CD8-positive, alpha-beta memory T cell (primary cell): ENCODE measurements at regions not wholly inside any gene's neighbourhood (a gene's known extent, or its start where the extent isn't known, plus 50 kb on each side); places are given as distances from the start of the nearest gene placed in this dataset.

Experiments used
- CTCF ChIA-PET: fragments of 350-600 bp; sonication (Branson Sonifier 250); formaldehyde crosslinking; loops from one replicate; lab custom pipeline; 2021; ENCODE audit warnings: antibody characterized with exemption; lab: Charles Lee
- POLR2A ChIA-PET: fragments of 350-600 bp; sonication (Branson Sonifier 250); formaldehyde crosslinking; loops from one replicate; lab custom pipeline; 2021; ENCODE audit warnings: antibody characterized with exemption; lab: Charles Lee
- DNase-seq, 5 donors: peaks; one replicate each; pipeline versions ENCODE4 v3.0.0 to v3.0.0-alpha.2; 2020 to 2022; ENCODE audit warnings: mixed read lengths in 1 of 5
- H3K27ac ChIP-seq: one replicate; pipeline ENCODE4 v1.7.0; 2013; ENCODE audit warnings: low read depth, mild to moderate bottlenecking, low read length, moderate library complexity
- H3K27me3 ChIP-seq: 2 replicates; pipeline ENCODE4 v1.7.0; 2013; ENCODE audit warnings: low read length, mild to moderate bottlenecking; ENCODE audit not compliant: insufficient read depth, poor library complexity, severe bottlenecking
- H3K36me3 ChIP-seq: 2 replicates; pipeline ENCODE4 v1.7.0; 2013; ENCODE audit warnings: mild to moderate bottlenecking, low read length, moderate library complexity; ENCODE audit not compliant: insufficient read depth
- H3K4me1 ChIP-seq: 2 replicates; pipeline ENCODE4 v1.7.0; 2013; ENCODE audit warnings: mild to moderate bottlenecking, low read length, moderate library complexity; ENCODE audit not compliant: insufficient read depth
- H3K4me3 ChIP-seq: 2 replicates; pipeline ENCODE4 v1.7.0; 2013; ENCODE audit warnings: mild to moderate bottlenecking, low read length
- H3K9me3 ChIP-seq: 2 replicates; pipeline ENCODE4 v1.7.0; 2013; ENCODE audit warnings: mild to moderate bottlenecking, low read length
- H3K27ac Mint-ChIP-seq, 8 donors: one replicate each; pipeline ENCODE4 v1.8.0; 2020 to 2021; ENCODE audit warnings: mixed read lengths in 8 of 8, mild to moderate bottlenecking in 6 of 8, inconsistent platforms in 3 of 8, moderate library complexity in 3 of 8
- H3K27me3 Mint-ChIP-seq, 2 donors: one replicate each; pipeline ENCODE4 v1.8.0; 2020 to 2021; ENCODE audit warnings: mixed read lengths in 2 of 2, mild to moderate bottlenecking in 1 of 2, moderate library complexity in 1 of 2
- H3K36me3 Mint-ChIP-seq, 3 donors: one replicate each; pipeline ENCODE4 v1.8.0; 2020 to 2021; ENCODE audit warnings: mixed read lengths in 3 of 3, inconsistent platforms in 1 of 3, mild to moderate bottlenecking in 1 of 3
- H3K4me1 Mint-ChIP-seq, 3 donors: one replicate each; pipeline ENCODE4 v1.8.0; 2020 to 2021; ENCODE audit warnings: mixed read lengths in 3 of 3, inconsistent platforms in 1 of 3, mild to moderate bottlenecking in 1 of 3
- H3K4me3 Mint-ChIP-seq, 7 donors: one replicate each; pipeline ENCODE4 v1.8.0; 2020 to 2021; ENCODE audit warnings: mixed read lengths in 7 of 7, mild to moderate bottlenecking in 6 of 7, moderate library complexity in 4 of 7, inconsistent platforms in 2 of 7
- H3K9me3 Mint-ChIP-seq, 5 donors: one replicate each; pipeline ENCODE4 v1.8.0; 2020 to 2022; ENCODE audit warnings: mixed read lengths in 5 of 5, mild to moderate bottlenecking in 3 of 5, moderate library complexity in 2 of 5, inconsistent platforms in 1 of 5

DNA sequence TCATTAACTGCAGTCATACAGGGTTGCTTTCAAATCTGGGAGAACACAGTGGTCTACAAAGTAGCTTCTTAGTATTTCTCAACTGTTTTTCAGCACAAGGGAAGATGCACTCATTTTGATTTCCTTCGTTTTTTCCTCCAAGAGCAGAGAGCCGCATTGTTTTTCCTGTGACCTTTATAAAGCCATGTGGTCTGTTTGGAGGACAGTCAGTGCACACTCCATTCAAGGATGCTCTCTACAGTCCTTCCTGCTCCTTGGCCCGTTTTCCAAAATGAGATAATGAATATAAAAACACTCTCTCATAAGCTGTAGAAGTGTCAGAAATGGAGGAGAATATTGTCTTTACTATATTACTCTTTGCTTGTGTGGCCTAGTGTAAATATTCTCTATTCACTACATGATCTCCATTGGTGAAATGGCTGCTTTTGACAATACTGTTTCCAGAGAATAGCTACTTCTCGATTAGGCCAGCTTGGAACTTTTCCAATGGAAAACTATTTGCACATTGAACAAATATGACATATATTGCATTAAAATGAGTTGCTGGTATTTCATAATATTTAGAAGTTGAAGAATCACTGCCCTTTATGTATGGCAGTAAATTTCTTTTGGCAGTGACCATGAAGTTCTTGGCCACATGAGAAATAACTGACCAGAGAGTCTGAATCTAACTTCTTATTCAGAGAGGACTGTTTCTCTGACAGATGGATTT is 393.1 kb upstream of the RGS6 start:
- ChIA-PET POLR2A (no interaction called here), CTCF (interaction anchor here (1.4 kb wide), 1 partner anchor 12 kb away, joined by 3 read pairs; no protein-coding TSS in a partner anchor)
- Histone ChIP-seq H3K27me3 (no peaks in the 10 kb centered on the region), H3K36me3 (no peaks in the 10 kb centered on the region), H3K4me1 (no peaks in the 10 kb centered on the region), H3K27ac (no peak overlapping the region), H3K9me3 (no peaks in the 10 kb centered on the region), H3K4me3 (no peak overlapping the region)
- Mint-ChIP-seq H3K36me3 (peaks cover 0 to 2% (median 2%) of the 10 kb centered on the region in 3 donors), H3K27me3 (no peaks in the 10 kb centered on the region), H3K27ac (peak overlapping the region in 3 of 8 donors; percentile 17 to 45 (median 38)), H3K4me1 (peaks cover 28 to 52% (median 40%) of the 10 kb centered on the region in 3 donors), H3K4me3 (no peak overlapping the region), H3K9me3 (no peaks in the 10 kb centered on the region)
- no peak for DNase-seq

GRCh38 chr14:71539650-71540285 is 392.5 kb upstream of the RGS6 start:
- Histone ChIP-seq H3K9me3 (no peaks in the 10 kb centered on the region), H3K36me3 (no peaks in the 10 kb centered on the region), H3K4me1 (no peaks in the 10 kb centered on the region), H3K27ac (no peak overlapping the region), H3K27me3 (no peaks in the 10 kb centered on the region), H3K4me3 (no peak overlapping the region)
- no peak for DNase-seq
- Mint-ChIP-seq H3K4me1 (peaks cover 28 to 52% (median 40%) of the 10 kb centered on the region in 3 donors), H3K27ac (peak overlapping the region in 3 of 8 donors; percentile 5 to 45 (median 38)), H3K4me3 (no peak overlapping the region), H3K36me3 (peaks cover 0 to 2% (median 0%) of the 10 kb centered on the region in 3 donors), H3K27me3 (no peaks in the 10 kb centered on the region), H3K9me3 (no peaks in the 10 kb centered on the region)
- POLR2A ChIA-PET, result no interaction called here
- CTCF ChIA-PET, result interaction anchor here (1.4 kb wide), 1 partner anchor 11 kb away, joined by 3 read pairs; no protein-coding TSS in a partner anchor

DNA sequence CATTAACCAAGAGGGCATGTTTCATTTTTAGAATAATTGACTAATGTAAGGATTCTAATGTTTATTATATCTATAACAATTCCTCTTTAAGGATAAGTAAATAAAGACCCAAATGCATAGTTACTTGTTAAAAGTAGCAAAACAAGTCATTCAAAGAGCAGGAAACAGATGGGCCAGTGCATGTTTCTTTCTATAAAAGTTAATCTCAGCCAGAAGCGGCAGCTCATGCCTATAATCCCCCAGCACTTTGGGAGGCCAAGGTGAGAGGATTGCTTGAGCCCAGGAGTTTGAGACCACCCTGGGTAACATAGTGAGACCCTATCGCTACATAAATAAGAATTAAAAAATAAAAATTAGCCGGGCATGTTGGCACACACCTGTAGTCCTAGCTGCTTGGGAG is 391.0 kb upstream of the RGS6 start:
- no peak for DNase-seq
- no peaks in the 10 kb centered on the region for H3K4me1 ChIP-seq
- Mint-ChIP-seq H3K27me3 (no peaks in the 10 kb centered on the region), H3K36me3 (no peaks in the 10 kb centered on the region), H3K9me3 (no peaks in the 10 kb centered on the region), H3K27ac (peak overlapping the region in 1 of 8 donors; percentile 52), H3K4me3 (no peak overlapping the region), H3K4me1 (peaks cover 28 to 46% (median 33%) of the 10 kb centered on the region in 3 donors)
- H3K4me3 ChIP-seq, result no peak overlapping the region
- H3K9me3 ChIP-seq, result no peaks in the 10 kb centered on the region
- H3K36me3 ChIP-seq, result no peaks in the 10 kb centered on the region
- POLR2A ChIA-PET, result no interaction called here
- no peaks in the 10 kb centered on the region for H3K27me3 ChIP-seq
- no peak overlapping the region for H3K27ac ChIP-seq
- CTCF ChIA-PET, result no interaction called here

DNA sequence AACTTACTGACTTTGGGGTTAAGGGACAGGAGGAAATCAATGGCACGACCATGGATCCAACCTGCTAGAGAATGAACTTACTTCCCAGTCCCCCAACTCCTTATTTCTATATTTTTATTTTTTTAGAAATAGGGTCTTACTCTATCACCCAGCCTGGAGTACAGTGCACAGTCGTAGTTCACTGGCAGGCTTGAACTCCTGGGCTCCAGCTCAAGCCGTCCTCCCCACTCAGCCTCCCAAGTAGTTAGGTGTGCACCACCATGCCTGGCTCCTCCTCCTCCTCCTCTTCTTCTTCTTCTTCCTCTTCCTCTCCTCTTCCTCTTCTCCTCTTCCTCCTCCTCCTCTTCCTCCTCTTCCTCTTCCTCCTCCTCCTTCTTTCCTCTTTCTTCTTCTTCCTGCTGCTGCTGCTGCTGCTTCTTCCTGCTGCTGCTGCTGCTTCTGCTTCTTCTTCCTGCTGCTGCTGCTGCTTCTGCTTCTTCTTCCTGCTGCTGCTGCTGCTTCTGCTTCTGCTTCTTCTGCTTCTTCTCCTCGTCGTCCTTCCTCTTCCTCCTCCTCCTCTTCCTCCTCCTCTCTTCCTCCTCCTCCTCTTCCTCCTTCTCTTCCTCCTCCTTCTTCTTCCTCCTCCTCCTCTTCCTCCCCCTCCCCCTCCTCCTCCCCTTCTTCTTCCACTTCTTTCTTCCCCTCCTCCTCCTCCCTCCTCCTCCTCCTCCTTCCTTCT is 390.1 kb upstream of the RGS6 start:
- Mint-ChIP-seq H3K9me3 (no peaks in the 10 kb centered on the region), H3K36me3 (peaks cover 0 to 1% (median 0%) of the 10 kb centered on the region in 3 donors), H3K27ac (peak overlapping the region in 7 of 8 donors; percentile 15 to 95 (median 67)), H3K27me3 (no peaks in the 10 kb centered on the region), H3K4me3 (no peak overlapping the region), H3K4me1 (peaks cover 27 to 44% (median 33%) of the 10 kb centered on the region in 3 donors)
- ChIA-PET CTCF (no interaction called here), POLR2A (no interaction called here)
- H3K27ac ChIP-seq, result no peak overlapping the region
- no peaks in the 10 kb centered on the region for H3K27me3 ChIP-seq
- no peak overlapping the region for H3K4me3 ChIP-seq
- H3K4me1 ChIP-seq, result no peaks in the 10 kb centered on the region
- no peak for DNase-seq
- no peaks in the 10 kb centered on the region for H3K36me3 ChIP-seq
- no peaks in the 10 kb centered on the region for H3K9me3 ChIP-seq

DNA sequence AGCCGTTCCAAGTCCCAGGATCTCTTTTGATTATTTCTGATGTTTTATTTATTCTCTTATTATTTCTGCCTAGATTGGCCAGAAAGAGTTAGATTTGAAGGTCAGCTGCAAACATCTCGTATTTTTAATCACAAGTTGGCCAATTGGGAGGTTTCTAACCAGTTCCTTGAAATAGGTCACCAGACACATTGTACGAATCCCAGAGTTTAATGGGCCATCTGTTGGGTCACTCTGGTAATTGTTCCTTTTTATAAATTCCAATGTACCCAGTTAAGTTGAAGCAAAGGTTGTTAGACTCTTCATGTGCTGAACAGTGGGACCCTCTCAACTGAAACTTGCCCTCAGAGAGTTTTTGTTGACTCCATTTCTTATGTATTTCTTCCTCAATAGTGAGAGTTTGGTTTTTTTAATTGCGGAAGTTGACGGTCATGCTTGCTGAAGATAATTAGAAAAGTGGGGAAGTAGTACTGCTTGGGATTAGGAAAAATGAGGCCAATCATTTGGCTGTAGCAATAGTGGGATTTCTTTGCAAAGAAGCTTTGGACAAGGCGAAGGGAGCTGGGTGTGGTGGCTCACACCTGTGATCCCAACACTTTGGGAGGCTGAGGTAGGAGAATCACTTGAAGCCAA is 382.7 kb upstream of the RGS6 start:
- peak overlapping the region in 1 of 8 donors; percentile 59 for H3K27ac Mint-ChIP-seq
- no peak overlapping the region for H3K4me3 Mint-ChIP-seq
- Histone ChIP-seq H3K4me3 (no peak overlapping the region), H3K4me1 (peaks cover 19% of the 10 kb centered on the region), H3K9me3 (no peaks in the 10 kb centered on the region), H3K27me3 (no peaks in the 10 kb centered on the region), H3K27ac (no peak overlapping the region), H3K36me3 (no peaks in the 10 kb centered on the region)
- no peak for DNase-seq
- peaks cover 0 to 3% (median 0%) of the 10 kb centered on the region in 3 donors for H3K36me3 Mint-ChIP-seq
- peaks cover 24 to 39% (median 26%) of the 10 kb centered on the region in 3 donors for H3K4me1 Mint-ChIP-seq
- CTCF ChIA-PET, result interaction anchor here (1.0 kb wide), 1 partner anchor 24 kb away, joined by 3 read pairs; no protein-coding TSS in a partner anchor
- H3K27me3 Mint-ChIP-seq, result no peaks in the 10 kb centered on the region
- no peaks in the 10 kb centered on the region for H3K9me3 Mint-ChIP-seq
- POLR2A ChIA-PET, result no interaction called here

GRCh38 chr14:71550367-71550766 is 381.9 kb upstream of the RGS6 start:
- H3K9me3 Mint-ChIP-seq, result no peaks in the 10 kb centered on the region
- no peak overlapping the region for H3K4me3 Mint-ChIP-seq
- peak overlapping the region in 1 of 8 donors; percentile 33 for H3K27ac Mint-ChIP-seq
- Histone ChIP-seq H3K27ac (no peak overlapping the region), H3K27me3 (no peaks in the 10 kb centered on the region), H3K4me1 (peaks cover 27% of the 10 kb centered on the region), H3K9me3 (no peaks in the 10 kb centered on the region), H3K4me3 (no peak overlapping the region), H3K36me3 (no peaks in the 10 kb centered on the region)
- peaks cover 33 to 47% (median 34%) of the 10 kb centered on the region in 3 donors for H3K4me1 Mint-ChIP-seq
- CTCF ChIA-PET, result interaction anchor here (1.1 to 1.6 kb wide), 3 partner anchors 11 to 733 kb away, joined by 3 read pairs; no protein-coding TSS in a partner anchor
- no peaks in the 10 kb centered on the region for H3K27me3 Mint-ChIP-seq
- peaks cover 0 to 3% (median 0%) of the 10 kb centered on the region in 3 donors for H3K36me3 Mint-ChIP-seq
- POLR2A ChIA-PET, result no interaction called here
- no peak for DNase-seq

DNA sequence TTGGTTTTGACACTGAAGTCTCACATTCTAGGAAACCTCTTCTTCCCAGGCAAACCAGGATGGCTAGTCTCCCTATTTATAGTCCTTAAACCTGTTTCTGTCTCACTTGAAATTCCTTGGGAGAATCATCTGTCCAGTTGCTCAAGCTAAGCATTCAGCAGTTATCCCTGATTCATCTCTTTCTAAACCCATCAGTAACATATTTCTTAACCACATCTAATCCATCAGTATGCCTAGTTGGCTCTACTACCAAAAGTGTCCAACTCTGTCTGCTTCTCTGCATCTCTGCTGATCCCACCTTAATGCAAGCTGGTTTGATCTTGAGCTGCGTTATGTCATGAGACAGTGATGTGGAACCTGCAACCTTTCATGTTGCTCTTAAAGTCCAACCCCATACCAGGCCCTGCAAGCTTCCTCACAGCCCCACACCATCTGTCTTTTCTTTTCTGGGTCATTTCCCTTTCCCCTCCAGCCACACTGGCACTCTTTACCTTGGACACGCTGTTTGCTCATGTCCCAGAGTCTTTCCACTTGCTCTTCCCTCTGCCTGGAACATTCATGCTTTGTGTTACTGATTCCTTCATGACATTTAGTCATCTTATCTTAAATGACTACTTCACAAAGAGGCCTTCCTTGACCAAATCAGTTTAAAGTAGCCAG is 380.8 kb upstream of the RGS6 start:
- peaks cover 33% of the 10 kb centered on the region for H3K4me1 ChIP-seq
- no peaks in the 10 kb centered on the region for H3K9me3 ChIP-seq
- Mint-ChIP-seq H3K4me1 (peaks cover 43 to 58% (median 45%) of the 10 kb centered on the region in 3 donors), H3K9me3 (no peaks in the 10 kb centered on the region), H3K27me3 (no peaks in the 10 kb centered on the region), H3K36me3 (peaks cover 0 to 3% (median 0%) of the 10 kb centered on the region in 3 donors), H3K4me3 (no peak overlapping the region), H3K27ac (peak overlapping the region in 5 of 8 donors; percentile 8 to 68 (median 30))
- H3K27ac ChIP-seq, result no peak overlapping the region
- H3K36me3 ChIP-seq, result no peaks in the 10 kb centered on the region
- DNase-seq, result no peak
- H3K27me3 ChIP-seq, result no peaks in the 10 kb centered on the region
- ChIA-PET CTCF (interaction anchor here (1.1 to 1.6 kb wide), 3 partner anchors 13 to 734 kb away, joined by 3 read pairs; no protein-coding TSS in a partner anchor), POLR2A (no interaction called here)
- no peak overlapping the region for H3K4me3 ChIP-seq
